ENCODE measurements at regions not wholly inside any gene's neighbourhood (a gene's known extent, or its start where the extent isn't known, plus 50 kb on each side); places are given as distances from the start of the nearest gene placed in this dataset.
"Not testable (repeated sequence)": the region's sequence is repeated elsewhere in the genome, so short reads cannot be mapped to it uniquely, and the experiment has no call there.

GRCh38 chr7:131830681-131831080, 274.3 kb upstream of the PODXL start:
- H3K27ac ChIP-seq, result no peak overlapping the region
- H2AFZ ChIP-seq (ENCODE audit: low read depth), result no peak overlapping the region
- no peaks in the 10 kb centered on the region for H3K79me2 ChIP-seq (ENCODE audit: insufficient read depth, low read depth)
- TF ChIP-seq, protein P1, sequence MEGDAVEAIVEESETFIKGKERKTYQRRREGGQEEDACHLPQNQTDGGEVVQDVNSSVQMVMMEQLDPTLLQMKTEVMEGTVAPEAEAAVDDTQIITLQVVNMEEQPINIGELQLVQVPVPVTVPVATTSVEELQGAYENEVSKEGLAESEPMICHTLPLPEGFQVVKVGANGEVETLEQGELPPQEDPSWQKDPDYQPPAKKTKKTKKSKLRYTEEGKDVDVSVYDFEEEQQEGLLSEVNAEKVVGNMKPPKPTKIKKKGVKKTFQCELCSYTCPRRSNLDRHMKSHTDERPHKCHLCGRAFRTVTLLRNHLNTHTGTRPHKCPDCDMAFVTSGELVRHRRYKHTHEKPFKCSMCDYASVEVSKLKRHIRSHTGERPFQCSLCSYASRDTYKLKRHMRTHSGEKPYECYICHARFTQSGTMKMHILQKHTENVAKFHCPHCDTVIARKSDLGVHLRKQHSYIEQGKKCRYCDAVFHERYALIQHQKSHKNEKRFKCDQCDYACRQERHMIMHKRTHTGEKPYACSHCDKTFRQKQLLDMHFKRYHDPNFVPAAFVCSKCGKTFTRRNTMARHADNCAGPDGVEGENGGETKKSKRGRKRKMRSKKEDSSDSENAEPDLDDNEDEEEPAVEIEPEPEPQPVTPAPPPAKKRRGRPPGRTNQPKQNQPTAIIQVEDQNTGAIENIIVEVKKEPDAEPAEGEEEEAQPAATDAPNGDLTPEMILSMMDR (conservative IDR thresholded peaks at IDR 0.05; ENCODE audit: low read depth, low read length), result no peak
- no peak overlapping the region for H3K4me2 ChIP-seq
- no peaks in the 10 kb centered on the region for H4K20me1 ChIP-seq (ENCODE audit: insufficient read depth)
- no peaks in the 10 kb centered on the region for H3K27me3 ChIP-seq (ENCODE audit: insufficient read depth, low read depth)
- H3K36me3 ChIP-seq (ENCODE audit: insufficient read depth), result no peaks in the 10 kb centered on the region
- H3K4me3 ChIP-seq (IDR thresholded peaks at IDR 0.05; ENCODE audit: insufficient read depth, low read depth, low read length), result no peak overlapping the region
- H3K9ac ChIP-seq, result no peak overlapping the region
- no peaks in the 10 kb centered on the region for H3K4me1 ChIP-seq (ENCODE audit: low read depth, poor library complexity, severe bottlenecking)

DNA sequence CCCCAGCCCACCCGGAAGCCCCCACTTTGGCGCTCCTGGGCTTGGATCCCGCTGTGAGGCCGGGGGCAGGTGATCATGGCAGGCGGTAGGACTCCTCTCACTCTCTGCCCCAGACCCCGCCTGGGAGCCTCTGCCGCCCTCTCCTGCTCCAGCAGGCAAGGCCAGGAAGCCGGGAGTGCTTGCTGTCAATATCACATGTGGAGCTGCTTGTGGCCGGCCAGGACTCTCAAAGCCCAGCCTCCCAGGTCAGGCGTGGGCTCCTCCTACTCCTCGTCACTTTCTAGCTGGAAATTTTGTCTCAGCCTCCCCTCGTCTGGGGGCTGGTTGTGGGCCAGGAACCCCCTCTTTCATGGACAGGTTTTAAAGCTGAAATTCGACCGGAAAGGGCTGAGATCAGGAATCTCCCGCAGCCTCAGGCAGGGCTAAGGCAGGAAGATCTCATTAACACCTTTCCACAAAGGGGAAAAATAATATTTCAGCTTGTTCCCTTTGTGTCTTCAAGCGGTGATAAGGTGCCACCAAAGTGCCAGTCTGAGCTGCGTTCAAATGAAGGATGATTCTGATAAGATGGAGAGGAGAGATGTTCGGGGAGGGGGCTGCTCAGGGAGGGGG, 273.6 kb upstream of the PODXL start:
- Histone ChIP-seq H3K9ac (no peak overlapping the region), H3K27ac (no peak overlapping the region), H3K4me1 (ENCODE audit: low read depth, poor library complexity, severe bottlenecking) (no peaks in the 10 kb centered on the region), H3K79me2 (ENCODE audit: insufficient read depth, low read depth) (no peaks in the 10 kb centered on the region), H3K36me3 (ENCODE audit: insufficient read depth) (no peaks in the 10 kb centered on the region), H3K4me3 (IDR thresholded peaks at IDR 0.05; ENCODE audit: insufficient read depth, low read depth, low read length) (no peak overlapping the region), H3K4me2 (no peak overlapping the region), H2AFZ (ENCODE audit: low read depth) (no peak overlapping the region), H4K20me1 (ENCODE audit: insufficient read depth) (no peaks in the 10 kb centered on the region), H3K27me3 (ENCODE audit: insufficient read depth, low read depth) (no peaks in the 10 kb centered on the region)
- TF ChIP-seq, protein P1 (conservative IDR thresholded peaks at IDR 0.05; ENCODE audit: low read depth, low read length), result no peak

- H3K27ac ChIP-seq, result no peak overlapping the region
- no peak overlapping the region for H3K4me2 ChIP-seq
- H4K20me1 ChIP-seq (ENCODE audit: insufficient read depth), result no peaks in the 10 kb centered on the region
- no peak overlapping the region for H3K4me3 ChIP-seq (IDR thresholded peaks at IDR 0.05; ENCODE audit: insufficient read depth, low read depth, low read length)
- H3K79me2 ChIP-seq (ENCODE audit: insufficient read depth, low read depth), result no peaks in the 10 kb centered on the region
- no peaks in the 10 kb centered on the region for H3K4me1 ChIP-seq (ENCODE audit: low read depth, poor library complexity, severe bottlenecking)
- TF ChIP-seq, protein P1 (conservative IDR thresholded peaks at IDR 0.05; ENCODE audit: low read depth, low read length), result no peak
- no peaks in the 10 kb centered on the region for H3K27me3 ChIP-seq (ENCODE audit: insufficient read depth, low read depth)
- no peaks in the 10 kb centered on the region for H3K36me3 ChIP-seq (ENCODE audit: insufficient read depth)
- H3K9ac ChIP-seq, result no peak overlapping the region
- no peak overlapping the region for H2AFZ ChIP-seq (ENCODE audit: low read depth)
Measured at GRCh38 chr7:131827421-131827820, 271.0 kb upstream of the PODXL start.

DNA sequence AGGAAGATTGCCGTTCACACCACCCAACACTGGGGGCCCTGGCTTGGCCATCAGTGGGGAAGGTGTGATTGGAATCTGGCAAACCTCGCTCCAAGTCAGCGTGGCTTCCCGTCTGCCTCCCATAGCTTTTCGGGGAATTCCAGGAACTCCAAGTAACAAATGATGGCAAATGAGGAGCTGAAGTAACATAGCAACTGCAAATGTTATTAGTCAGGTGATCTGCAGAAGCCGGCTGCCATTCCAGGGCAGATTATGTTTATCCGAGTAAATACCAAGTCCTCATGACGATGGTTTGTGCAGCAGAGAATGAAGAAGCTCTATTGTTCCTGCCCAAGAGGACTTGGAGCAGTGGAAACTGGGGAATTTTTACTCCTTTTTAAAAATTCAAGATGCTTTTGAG, 270.5 kb upstream of the PODXL start:
- no peak overlapping the region for H3K9ac ChIP-seq
- H3K4me1 ChIP-seq (ENCODE audit: low read depth, poor library complexity, severe bottlenecking), result no peaks in the 10 kb centered on the region
- H2AFZ ChIP-seq (ENCODE audit: low read depth), result no peak overlapping the region
- no peak overlapping the region for H3K27ac ChIP-seq
- H3K79me2 ChIP-seq (ENCODE audit: insufficient read depth, low read depth), result no peaks in the 10 kb centered on the region
- no peaks in the 10 kb centered on the region for H3K36me3 ChIP-seq (ENCODE audit: insufficient read depth)
- no peak overlapping the region for H3K4me3 ChIP-seq (IDR thresholded peaks at IDR 0.05; ENCODE audit: insufficient read depth, low read depth, low read length)
- TF ChIP-seq, protein P1 (conservative IDR thresholded peaks at IDR 0.05; ENCODE audit: low read depth, low read length), result no peak
- H3K27me3 ChIP-seq (ENCODE audit: insufficient read depth, low read depth), result no peaks in the 10 kb centered on the region
- no peaks in the 10 kb centered on the region for H4K20me1 ChIP-seq (ENCODE audit: insufficient read depth)
- no peak overlapping the region for H3K4me2 ChIP-seq

- not testable (repeated sequence) for H3K9ac ChIP-seq; H3K36me3 ChIP-seq (ENCODE audit: insufficient read depth); H3K79me2 ChIP-seq (ENCODE audit: insufficient read depth, low read depth); H4K20me1 ChIP-seq (ENCODE audit: insufficient read depth); H3K4me3 ChIP-seq (IDR thresholded peaks at IDR 0.05; ENCODE audit: insufficient read depth, low read depth, low read length); H3K4me1 ChIP-seq (ENCODE audit: low read depth, poor library complexity, severe bottlenecking); H3K27ac ChIP-seq; H3K27me3 ChIP-seq (ENCODE audit: insufficient read depth, low read depth); H2AFZ ChIP-seq (ENCODE audit: low read depth); H3K4me2 ChIP-seq
Measured at GRCh38 chr7:131823961-131824440, 267.6 kb upstream of the PODXL start.
